Right lung (tissue), 2 donors: ENCODE measurements at regions not wholly inside any gene's neighbourhood (a gene's known extent, or its start where the extent isn't known, plus 50 kb on each side); places are given as distances from the start of the nearest gene placed in this dataset.

Source experiments
- DNase-seq, 2 donors: peaks; one replicate each; pipeline ENCODE4 v3.0.0-alpha.2; 2013

DNA sequence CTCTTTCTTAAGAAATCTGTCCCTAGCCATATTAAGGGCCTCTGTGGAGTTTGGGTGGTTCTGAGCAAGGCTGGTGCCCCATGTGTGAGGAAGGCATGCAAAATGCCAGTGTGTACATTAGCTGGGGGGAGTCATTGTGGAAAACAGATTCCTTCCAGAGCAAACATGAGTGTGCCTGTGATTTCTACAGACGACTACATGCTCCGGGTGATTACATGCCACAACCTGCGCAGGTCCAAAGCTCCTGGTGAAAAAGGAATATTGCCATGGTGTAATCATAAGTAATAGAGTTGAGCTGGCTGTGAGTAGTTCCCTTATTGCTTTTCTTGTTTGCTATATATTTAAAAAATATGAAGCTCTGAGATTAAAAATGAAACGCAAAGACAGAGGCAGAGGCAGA, 102.1 kb downstream of the ACER2 start:
- no peak for DNase-seq
